ACC112 (cell line): ENCODE measurements at regions not wholly inside any gene's neighbourhood (a gene's known extent, or its start where the extent isn't known, plus 50 kb on each side); places are given as distances from the start of the nearest gene placed in this dataset.

Experiments used
- H2AFZ ChIP-seq: fragments of 200-600 bp; sonication (generic); one replicate; pipeline ENCODE4 v1.6.0; 2017; ENCODE audit warnings: antibody characterized with exemption, low read length; ENCODE audit not compliant: unreplicated experiment
- H3K27ac ChIP-seq: fragments of 200-600 bp; sonication (generic); 2 replicates; pipeline ENCODE4 v1.5.1; 2014; ENCODE audit warnings: low read depth, mild to moderate bottlenecking, antibody characterized with exemption, low read length, moderate library complexity
- H3K27me3 ChIP-seq: fragments of 200-600 bp; sonication (generic); 2 replicates; pipeline ENCODE4 v1.6.1; 2014; ENCODE audit warnings: mild to moderate bottlenecking, antibody characterized with exemption, low read length, moderate library complexity, mixed read lengths; ENCODE audit not compliant: insufficient read depth
- H3K36me3 ChIP-seq: fragments of 200-600 bp; sonication (generic); 2 replicates; pipeline ENCODE4 v1.6.1; 2016; ENCODE audit warnings: mild to moderate bottlenecking, antibody characterized with exemption, low read length, moderate library complexity, mixed read lengths; ENCODE audit not compliant: insufficient read depth
- H3K4me1 ChIP-seq: fragments of 200-600 bp; sonication (generic); one replicate; pipeline ENCODE4 v1.6.1; 2016; ENCODE audit warnings: low read length, mixed read lengths; ENCODE audit not compliant: insufficient read depth, unreplicated experiment, control insufficient read depth
- H3K4me3 ChIP-seq: fragments of 200-600 bp; sonication (generic); 2 replicates; pipeline ENCODE4 v1.5.1; 2014; ENCODE audit warnings: mild to moderate bottlenecking, low read depth, low read length
- H3K79me2 ChIP-seq: fragments of 200-600 bp; sonication (generic); one replicate; pipeline ENCODE4 v1.6.0; 2016; ENCODE audit warnings: low read length; ENCODE audit not compliant: control insufficient read depth, unreplicated experiment, insufficient read depth

DNA sequence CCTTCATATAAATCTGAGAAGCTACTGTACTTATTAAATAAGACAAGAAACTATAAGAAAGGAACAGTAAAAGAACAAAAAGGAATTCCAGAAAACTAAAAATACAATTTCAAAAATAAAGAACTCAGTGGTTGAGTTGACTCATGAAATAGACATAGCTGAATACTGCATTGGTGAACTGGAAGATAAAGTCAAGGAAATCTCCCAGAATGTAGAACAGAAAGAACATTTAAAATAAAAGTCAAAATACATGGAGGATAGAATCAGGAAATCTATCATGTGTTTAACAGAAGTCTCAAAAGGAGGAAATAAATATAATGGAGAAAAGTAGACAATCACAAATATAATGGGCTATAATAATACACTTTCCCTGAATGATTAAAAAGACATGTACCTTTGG, 136.4 kb upstream of the PMFBP1 start:
- no peak overlapping the region for H3K27ac ChIP-seq
- no peaks in the 10 kb centered on the region for H3K36me3 ChIP-seq
- no peaks in the 10 kb centered on the region for H3K79me2 ChIP-seq

DNA sequence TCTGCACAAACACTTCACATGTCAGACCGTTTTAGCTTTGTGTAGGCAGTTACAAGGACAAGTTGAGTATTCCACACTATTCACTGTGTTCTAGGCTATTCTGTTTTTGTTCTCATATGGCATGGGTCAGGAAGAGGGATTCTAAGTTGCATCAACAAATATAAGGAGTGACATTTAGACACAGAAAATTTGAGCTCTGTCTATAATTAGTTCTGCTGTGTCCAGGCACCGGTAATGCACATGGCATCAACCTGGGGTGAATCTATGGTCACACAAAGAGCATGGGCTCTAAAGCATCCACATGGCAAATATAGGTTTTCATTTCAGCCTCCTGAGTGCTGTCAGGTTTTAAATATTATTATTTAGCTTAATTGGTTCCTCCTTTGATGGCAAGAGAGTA, 130.4 kb upstream of the PMFBP1 start:
- no peaks in the 10 kb centered on the region for H3K36me3 ChIP-seq
- no peak overlapping the region for H3K27ac ChIP-seq
- no peaks in the 10 kb centered on the region for H3K79me2 ChIP-seq
- peaks cover 3% of the 10 kb centered on the region for H3K4me1 ChIP-seq
- H2AFZ ChIP-seq: no peak overlapping the region
- H3K27me3 ChIP-seq: no peaks in the 10 kb centered on the region
- no peak overlapping the region for H3K4me3 ChIP-seq

More for the DNA sequence above, 136.4 kb upstream of the PMFBP1 start:
- no peaks in the 10 kb centered on the region for H3K27me3 ChIP-seq
- H2AFZ ChIP-seq: no peak overlapping the region
- no peaks in the 10 kb centered on the region for H3K4me1 ChIP-seq
- no peak overlapping the region for H3K4me3 ChIP-seq

DNA sequence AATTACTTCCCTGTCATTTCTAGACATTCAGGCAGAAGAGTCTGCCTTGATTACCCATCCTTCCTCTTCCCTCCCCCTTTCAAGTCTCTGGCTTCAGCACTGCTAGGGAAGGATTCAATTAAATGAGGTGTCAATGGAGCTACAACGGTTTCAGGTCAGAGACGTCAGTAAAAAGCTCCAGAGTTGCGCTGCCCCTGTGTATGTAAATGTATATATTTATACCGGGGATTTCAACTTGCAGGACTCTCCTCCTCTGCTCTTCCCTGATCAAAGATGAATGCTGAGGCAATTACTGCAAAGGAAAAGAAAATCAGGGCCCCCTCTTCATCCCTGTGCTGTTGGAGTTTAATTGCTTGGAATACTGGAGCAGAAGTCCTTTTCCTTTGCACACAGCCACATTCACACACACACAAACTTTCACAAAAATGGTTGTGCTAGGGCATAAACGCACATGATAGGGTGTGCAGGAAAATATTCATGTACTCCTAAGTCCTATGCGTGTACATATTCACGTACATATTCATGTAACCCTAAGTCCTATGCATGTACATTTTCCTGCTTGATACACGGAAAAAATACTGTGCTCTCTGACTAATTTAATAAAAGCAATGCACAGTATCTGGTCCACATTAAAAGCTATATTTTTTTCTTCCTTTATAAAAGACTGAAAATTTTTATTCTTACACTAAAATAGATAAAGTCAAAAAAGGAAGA, 129.7 kb upstream of the PMFBP1 start:
- no peaks in the 10 kb centered on the region for H3K36me3 ChIP-seq
- H2AFZ ChIP-seq: no peak overlapping the region
- no peaks in the 10 kb centered on the region for H3K79me2 ChIP-seq
- H3K27ac ChIP-seq: no peak overlapping the region
- no peaks in the 10 kb centered on the region for H3K27me3 ChIP-seq
- no peak overlapping the region for H3K4me3 ChIP-seq
- peaks cover 3% of the 10 kb centered on the region for H3K4me1 ChIP-seq

DNA sequence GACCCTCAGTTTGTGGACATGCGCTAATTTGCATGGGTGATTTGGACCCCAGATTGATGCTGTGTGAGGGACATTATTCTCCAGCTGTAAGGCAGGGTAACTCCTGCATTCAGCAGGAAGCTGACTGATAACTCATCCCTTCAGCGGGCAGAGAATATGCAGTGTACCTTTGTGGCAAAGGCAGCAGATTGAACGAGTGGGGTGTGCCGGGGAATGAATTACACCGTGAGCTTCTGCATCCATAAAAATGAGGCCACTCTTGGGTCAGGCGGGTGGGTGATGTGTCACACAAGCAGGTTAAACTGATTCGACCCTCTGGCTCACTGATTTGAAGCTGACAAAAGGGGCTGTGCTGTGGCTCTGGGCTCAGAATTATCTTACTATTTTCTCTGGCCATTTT, 128.9 kb upstream of the PMFBP1 start:
- Histone ChIP-seq H3K27me3 (no peaks in the 10 kb centered on the region), H3K79me2 (no peaks in the 10 kb centered on the region), H3K27ac (no peak overlapping the region), H3K4me1 (peaks cover 3% of the 10 kb centered on the region), H3K36me3 (no peaks in the 10 kb centered on the region), H3K4me3 (no peak overlapping the region), H2AFZ (no peak overlapping the region)

DNA sequence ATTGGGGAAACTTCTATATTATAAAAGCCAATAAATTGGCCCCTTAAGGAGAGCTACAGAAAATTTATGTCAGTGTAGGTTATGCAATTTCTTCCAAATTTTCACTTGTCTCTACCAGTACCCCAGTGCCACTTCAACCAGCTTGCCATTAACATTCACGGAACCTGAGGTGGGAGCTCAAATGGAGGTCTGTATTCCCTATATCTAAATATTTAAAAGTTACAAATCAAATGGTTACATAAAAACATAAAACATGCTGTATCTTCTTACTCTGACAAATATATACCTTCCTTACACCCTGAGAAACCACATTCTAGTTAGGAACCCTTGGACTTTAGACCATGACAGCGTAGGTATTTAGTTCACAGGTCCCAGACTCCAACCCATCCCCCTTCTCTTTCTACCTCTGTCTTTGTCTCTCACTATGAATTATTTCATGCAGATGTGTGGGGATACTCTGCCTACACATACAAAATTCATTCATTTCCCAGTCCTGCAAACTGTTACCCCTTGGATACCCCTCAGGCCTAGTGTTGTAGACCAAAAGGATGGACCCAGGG, 127.8 kb upstream of the PMFBP1 start:
- H3K4me3 ChIP-seq: no peak overlapping the region
- H3K79me2 ChIP-seq: no peaks in the 10 kb centered on the region
- peaks cover 3% of the 10 kb centered on the region for H3K4me1 ChIP-seq
- H3K27ac ChIP-seq: no peak overlapping the region
- H3K27me3 ChIP-seq: no peaks in the 10 kb centered on the region
- H2AFZ ChIP-seq: no peak overlapping the region
- no peaks in the 10 kb centered on the region for H3K36me3 ChIP-seq

DNA sequence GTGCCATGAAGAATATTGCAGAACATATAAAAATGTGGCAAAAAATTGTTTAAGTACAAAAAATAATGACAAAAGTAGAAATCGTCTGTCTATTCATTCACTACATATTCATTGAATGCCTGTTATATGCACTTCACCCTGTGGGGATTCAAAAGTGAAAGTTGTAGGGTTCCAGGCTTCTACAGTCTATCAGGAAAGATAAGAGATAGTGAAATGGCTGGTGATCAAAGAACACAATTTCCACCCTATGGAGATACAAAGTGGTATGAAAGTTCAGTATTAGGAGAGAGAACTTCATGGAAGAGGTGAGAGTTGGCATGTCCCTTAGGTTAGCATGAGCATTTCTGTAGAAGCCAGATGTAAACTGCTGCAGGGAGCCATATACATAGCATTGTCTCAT, 127.0 kb upstream of the PMFBP1 start:
- peak overlapping the region; percentile 4; the same call in 1 of the 2 replicates for H3K4me3 ChIP-seq

DNA sequence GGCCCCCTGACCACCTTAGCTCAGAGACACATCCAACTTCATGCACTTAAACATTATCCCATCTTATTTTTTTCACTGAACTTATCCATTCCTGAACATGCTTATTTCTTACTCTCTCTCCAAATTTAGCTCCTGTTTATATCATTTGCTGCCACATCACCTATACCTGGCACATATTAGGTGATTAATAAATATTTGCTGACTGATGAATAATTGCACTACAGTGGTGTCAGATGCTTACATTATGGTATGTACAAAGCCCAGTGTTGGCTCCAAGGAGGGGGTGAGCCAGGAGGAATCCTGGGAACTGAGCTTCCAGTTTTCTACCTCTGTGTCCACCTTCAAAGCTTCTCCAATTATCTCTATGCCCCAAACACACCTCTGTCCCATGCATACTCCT, 124.0 kb upstream of the PMFBP1 start:
- Histone ChIP-seq H3K27ac (no peak overlapping the region), H2AFZ (no peak overlapping the region), H3K36me3 (no peaks in the 10 kb centered on the region), H3K79me2 (no peaks in the 10 kb centered on the region), H3K27me3 (no peaks in the 10 kb centered on the region), H3K4me3 (no peak overlapping the region), H3K4me1 (peaks cover 23% of the 10 kb centered on the region)

More for the DNA sequence above, 127.0 kb upstream of the PMFBP1 start:
- Histone ChIP-seq H3K27ac (no peak overlapping the region), H3K36me3 (no peaks in the 10 kb centered on the region), H3K79me2 (no peaks in the 10 kb centered on the region), H2AFZ (no peak overlapping the region), H3K27me3 (no peaks in the 10 kb centered on the region), H3K4me1 (peaks cover 3% of the 10 kb centered on the region)

DNA sequence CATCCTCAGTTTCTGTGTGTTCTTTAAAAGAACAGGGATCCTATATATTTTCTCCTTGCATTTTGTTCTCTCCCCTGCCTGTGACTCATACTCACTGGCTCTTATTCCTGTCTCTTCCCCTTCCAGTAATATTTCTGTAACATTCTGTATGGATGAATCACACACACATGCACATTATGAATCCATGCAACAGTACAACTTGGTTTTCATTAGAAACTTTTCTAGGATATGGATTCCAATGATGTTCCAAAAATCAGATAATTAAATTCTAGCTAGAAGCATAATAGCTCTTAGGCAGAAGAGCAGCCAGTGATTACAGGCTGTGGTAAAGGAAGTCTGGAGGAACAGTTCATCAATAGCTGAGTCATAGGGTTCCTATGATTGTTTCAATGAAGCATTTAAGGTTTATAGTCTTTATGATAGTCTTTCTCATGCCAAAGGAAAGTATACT, 119.6 kb upstream of the PMFBP1 start:
- H3K27me3 ChIP-seq: no peaks in the 10 kb centered on the region
- H3K4me1 ChIP-seq: peaks cover 34% of the 10 kb centered on the region
- H3K4me3 ChIP-seq: peak overlapping the region; percentile 52
- H3K36me3 ChIP-seq: no peaks in the 10 kb centered on the region
- peak overlapping the region; percentile 99 for H3K27ac ChIP-seq
- H3K79me2 ChIP-seq: no peaks in the 10 kb centered on the region
- H2AFZ ChIP-seq: peak overlapping the region; percentile 42

DNA sequence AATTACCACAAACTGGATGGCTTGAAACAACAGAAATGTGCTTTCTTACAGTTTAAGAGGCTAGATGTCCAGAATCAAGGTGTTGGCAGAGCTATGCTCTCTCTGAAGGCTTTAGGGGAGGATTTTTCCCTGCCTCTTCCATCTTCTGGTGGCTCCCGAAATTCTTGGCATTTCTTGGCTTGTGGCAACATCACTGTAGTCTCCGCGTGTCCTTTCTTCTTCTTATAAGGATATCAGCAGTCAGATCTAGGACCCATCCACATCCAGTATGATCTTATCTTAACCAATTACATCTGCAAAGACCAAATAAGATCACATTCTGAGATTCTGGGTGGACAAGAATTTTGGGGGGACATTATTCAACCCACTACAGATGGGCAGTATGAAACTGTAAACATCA, 119.2 kb upstream of the PMFBP1 start:
- H3K27me3 ChIP-seq: no peaks in the 10 kb centered on the region
- H3K79me2 ChIP-seq: no peaks in the 10 kb centered on the region
- peak overlapping the region; percentile 42 for H2AFZ ChIP-seq
- peak overlapping the region; percentile 99 for H3K27ac ChIP-seq
- H3K36me3 ChIP-seq: no peaks in the 10 kb centered on the region
- peaks cover 34% of the 10 kb centered on the region for H3K4me1 ChIP-seq
- peak overlapping the region; percentile 41 for H3K4me3 ChIP-seq

DNA sequence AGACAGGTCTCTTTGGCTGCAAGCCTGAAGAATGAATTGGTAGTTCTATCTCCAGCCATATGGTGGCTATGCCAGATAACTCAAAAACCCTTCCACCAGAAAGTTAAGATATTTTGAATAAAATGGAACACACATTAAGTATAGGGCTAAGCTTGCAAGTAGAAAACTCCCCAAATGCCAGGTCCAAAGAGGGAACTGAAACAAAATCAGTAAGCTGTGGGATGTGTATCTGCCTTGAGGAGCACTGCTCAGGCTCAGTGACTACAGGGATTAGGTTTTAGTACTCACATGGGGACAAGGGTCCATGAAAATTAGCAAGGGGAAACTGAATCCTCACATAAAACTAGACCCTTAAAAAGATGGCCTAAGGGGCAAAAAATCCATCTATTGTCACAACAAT, 115.7 kb upstream of the PMFBP1 start:
- Histone ChIP-seq H3K27ac (no peak overlapping the region), H3K27me3 (no peaks in the 10 kb centered on the region), H3K4me1 (peaks cover 34% of the 10 kb centered on the region), H2AFZ (no peak overlapping the region), H3K4me3 (no peak overlapping the region), H3K36me3 (no peaks in the 10 kb centered on the region), H3K79me2 (no peaks in the 10 kb centered on the region)

DNA sequence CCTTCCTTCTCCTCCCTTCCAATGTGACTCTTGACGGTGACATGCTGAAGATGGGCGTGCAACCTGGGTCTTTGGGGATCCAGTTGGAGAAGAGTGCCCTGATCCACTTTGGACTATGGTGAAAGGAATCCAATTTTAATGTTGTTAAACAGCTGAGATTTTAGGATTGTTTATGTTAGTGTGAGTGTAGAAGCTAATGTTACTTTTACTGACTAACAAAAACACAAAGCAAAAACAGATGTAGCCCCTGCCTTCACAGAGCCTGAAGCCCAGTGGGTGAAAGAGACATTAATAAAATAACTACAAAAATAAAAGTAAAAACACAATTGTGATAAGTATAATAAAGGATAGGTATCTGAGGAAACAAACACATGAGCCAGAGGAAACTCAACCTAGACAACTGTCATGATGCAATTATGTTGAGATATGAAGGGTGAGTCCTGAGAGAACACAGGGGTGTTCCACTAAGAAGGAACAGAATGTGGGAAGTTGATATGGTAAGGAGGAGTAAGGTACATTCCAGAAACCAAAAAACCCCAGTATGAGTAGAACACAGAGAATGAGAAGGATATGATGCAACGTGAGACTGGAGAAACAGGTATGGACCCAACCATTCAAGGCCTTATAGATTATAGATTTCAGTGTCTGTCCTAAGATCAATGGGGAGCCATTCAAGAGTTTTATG, 115.1 kb upstream of the PMFBP1 start:
- Histone ChIP-seq H3K79me2 (no peaks in the 10 kb centered on the region), H3K4me3 (no peak overlapping the region), H3K27me3 (no peaks in the 10 kb centered on the region), H2AFZ (no peak overlapping the region), H3K27ac (no peak overlapping the region), H3K4me1 (peaks cover 28% of the 10 kb centered on the region), H3K36me3 (no peaks in the 10 kb centered on the region)
